Skeletal muscle satellite cell (primary cell): ENCODE measurements at regions not wholly inside any gene's neighbourhood (a gene's known extent, or its start where the extent isn't known, plus 50 kb on each side); places are given as distances from the start of the nearest gene placed in this dataset.

ENCODE experiments used
- H3K27me3 ChIP-seq: 2 replicates; pipeline ENCODE4 v1.7.0; 2013; ENCODE audit warnings: low read length; ENCODE audit not compliant: control insufficient read depth, insufficient read depth
- H3K36me3 ChIP-seq: 2 replicates; pipeline ENCODE4 v1.7.0; 2013; ENCODE audit warnings: mild to moderate bottlenecking, control low read depth, low read length; ENCODE audit not compliant: insufficient read depth
- H3K4me1 ChIP-seq: 2 replicates; pipeline ENCODE4 v1.7.0; 2013; ENCODE audit warnings: low read length; ENCODE audit not compliant: control insufficient read depth, insufficient read depth
- H3K4me2 ChIP-seq: 2 replicates; pipeline ENCODE4 v1.7.0; 2013; ENCODE audit warnings: mild to moderate bottlenecking, low read length
- H3K4me3 ChIP-seq: 2 replicates; pipeline ENCODE4 v1.7.0; 2013; ENCODE audit warnings: low read length
- H3K9ac ChIP-seq: 2 replicates; pipeline ENCODE4 v1.7.0; 2013; ENCODE audit warnings: mild to moderate bottlenecking, low read depth, low read length, moderate library complexity
- H3K9me3 ChIP-seq: replicated peaks from 2 replicates; pipeline ENCODE4 v1.7.0; 2013; ENCODE audit warnings: mild to moderate bottlenecking, control low read depth, low read length

GRCh38 chr10:56298941-56299340 is 62.1 kb downstream of the ZWINT start:
- Histone ChIP-seq H3K36me3 (no peaks in the 10 kb centered on the region), H3K4me3 (no peak overlapping the region), H3K9ac (no peak overlapping the region), H3K9me3 (no peaks in the 10 kb centered on the region), H3K27me3 (no peaks in the 10 kb centered on the region), H3K4me1 (no peaks in the 10 kb centered on the region), H3K4me2 (no peak overlapping the region)

- Histone ChIP-seq H3K36me3 (no peaks in the 10 kb centered on the region), H3K27me3 (no peaks in the 10 kb centered on the region), H3K9ac (no peak overlapping the region), H3K9me3 (no peaks in the 10 kb centered on the region), H3K4me1 (no peaks in the 10 kb centered on the region), H3K4me3 (no peak overlapping the region), H3K4me2 (no peak overlapping the region)
Observed at GRCh38 chr10:56296618-56297017, 64.4 kb downstream of the ZWINT start.

GRCh38 chr10:56288403-56288802 is 72.7 kb downstream of the ZWINT start:
- Histone ChIP-seq H3K4me2 (no peak overlapping the region), H3K4me1 (no peaks in the 10 kb centered on the region), H3K36me3 (no peaks in the 10 kb centered on the region), H3K27me3 (no peaks in the 10 kb centered on the region), H3K4me3 (no peak overlapping the region), H3K9ac (no peak overlapping the region), H3K9me3 (no peaks in the 10 kb centered on the region)

- no peak overlapping the region for H3K9ac ChIP-seq
- H3K9me3 ChIP-seq: no peaks in the 10 kb centered on the region
- H3K27me3 ChIP-seq: no peaks in the 10 kb centered on the region
- H3K36me3 ChIP-seq: no peaks in the 10 kb centered on the region
- no peaks in the 10 kb centered on the region for H3K4me1 ChIP-seq
- no peak overlapping the region for H3K4me3 ChIP-seq
- H3K4me2 ChIP-seq: no peak overlapping the region
Observed at GRCh38 chr10:56286096-56286495, 75.0 kb downstream of the ZWINT start.

GRCh38 chr10:56279270-56279669 is 81.8 kb downstream of the ZWINT start:
- Histone ChIP-seq H3K9me3 (no peaks in the 10 kb centered on the region), H3K36me3 (no peaks in the 10 kb centered on the region), H3K4me2 (no peak overlapping the region), H3K4me3 (no peak overlapping the region), H3K27me3 (no peaks in the 10 kb centered on the region), H3K4me1 (no peaks in the 10 kb centered on the region), H3K9ac (no peak overlapping the region)

GRCh38 chr10:56269181-56269580 is 91.9 kb downstream of the ZWINT start:
- Histone ChIP-seq H3K27me3 (no peaks in the 10 kb centered on the region), H3K36me3 (no peaks in the 10 kb centered on the region), H3K4me2 (no peak overlapping the region), H3K4me1 (no peaks in the 10 kb centered on the region), H3K9me3 (no peaks in the 10 kb centered on the region), H3K4me3 (no peak overlapping the region), H3K9ac (no peak overlapping the region)

GRCh38 chr10:56266120-56266519 is 94.9 kb downstream of the ZWINT start:
- Histone ChIP-seq H3K9ac (no peak overlapping the region), H3K4me1 (no peaks in the 10 kb centered on the region), H3K9me3 (peaks cover 4% of the 10 kb centered on the region), H3K36me3 (no peaks in the 10 kb centered on the region), H3K27me3 (no peaks in the 10 kb centered on the region), H3K4me2 (no peak overlapping the region), H3K4me3 (no peak overlapping the region)

GRCh38 chr10:56258991-56259390 is 102.1 kb downstream of the ZWINT start:
- Histone ChIP-seq H3K9ac (no peak overlapping the region), H3K4me3 (no peak overlapping the region), H3K4me1 (no peaks in the 10 kb centered on the region), H3K4me2 (no peak overlapping the region), H3K27me3 (no peaks in the 10 kb centered on the region), H3K9me3 (peaks cover 8% of the 10 kb centered on the region), H3K36me3 (no peaks in the 10 kb centered on the region)

GRCh38 chr10:56258378-56258777 is 102.7 kb downstream of the ZWINT start:
- Histone ChIP-seq H3K27me3 (no peaks in the 10 kb centered on the region), H3K36me3 (no peaks in the 10 kb centered on the region), H3K4me2 (no peak overlapping the region), H3K4me1 (no peaks in the 10 kb centered on the region), H3K9ac (no peak overlapping the region), H3K9me3 (peaks cover 8% of the 10 kb centered on the region), H3K4me3 (no peak overlapping the region)

GRCh38 chr10:56255298-56255697 is 105.8 kb downstream of the ZWINT start:
- H3K4me3 ChIP-seq: no peak overlapping the region
- no peaks in the 10 kb centered on the region for H3K4me1 ChIP-seq
- H3K27me3 ChIP-seq: no peaks in the 10 kb centered on the region
- H3K4me2 ChIP-seq: no peak overlapping the region
- H3K36me3 ChIP-seq: no peaks in the 10 kb centered on the region
- H3K9me3 ChIP-seq: peaks cover 3% of the 10 kb centered on the region
- H3K9ac ChIP-seq: no peak overlapping the region

GRCh38 chr10:56240471-56240870 is 120.6 kb downstream of the ZWINT start:
- H3K36me3 ChIP-seq: no peaks in the 10 kb centered on the region

GRCh38 chr10:56231436-56231835 is 129.6 kb downstream of the ZWINT start:
- Histone ChIP-seq H3K4me1 (no peaks in the 10 kb centered on the region), H3K27me3 (no peaks in the 10 kb centered on the region), H3K4me2 (no peak overlapping the region), H3K4me3 (no peak overlapping the region), H3K9ac (no peak overlapping the region), H3K36me3 (no peaks in the 10 kb centered on the region), H3K9me3 (no peaks in the 10 kb centered on the region)

More at GRCh38 chr10:56240471-56240870, 120.6 kb downstream of the ZWINT start:
- H3K27me3 ChIP-seq: no peaks in the 10 kb centered on the region
- no peak overlapping the region for H3K4me3 ChIP-seq
- no peak overlapping the region for H3K9ac ChIP-seq
- no peak overlapping the region for H3K4me2 ChIP-seq
- no peaks in the 10 kb centered on the region for H3K4me1 ChIP-seq
- H3K9me3 ChIP-seq: no peaks in the 10 kb centered on the region
